ENCODE measurements at regions not wholly inside any gene's neighbourhood (a gene's known extent, or its start where the extent isn't known, plus 50 kb on each side); places are given as distances from the start of the nearest gene placed in this dataset.

- DNase-seq = no peak
Measured at GRCh38 chr5:120738568-120738967, 274.5 kb downstream of the PRR16 start.

DNA sequence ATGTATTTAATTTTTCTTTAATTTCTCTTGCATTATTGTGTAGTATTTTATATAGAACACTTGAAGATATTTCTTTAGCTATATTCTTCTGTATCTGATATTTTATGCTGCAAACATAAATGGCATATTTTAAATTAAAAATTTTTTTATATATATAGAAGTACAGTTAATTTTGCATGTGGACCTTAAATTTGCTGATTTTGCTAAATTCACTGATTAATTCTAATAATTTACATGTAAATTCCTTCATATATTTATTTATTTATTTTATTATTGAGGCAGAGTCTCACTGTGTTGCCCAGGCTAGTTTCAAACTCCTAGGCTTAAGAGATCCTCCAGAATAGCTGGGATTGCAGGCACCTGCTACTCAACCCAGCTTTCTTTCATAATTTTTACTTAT is 276.9 kb downstream of the PRR16 start:
- no peak for DNase-seq

DNA sequence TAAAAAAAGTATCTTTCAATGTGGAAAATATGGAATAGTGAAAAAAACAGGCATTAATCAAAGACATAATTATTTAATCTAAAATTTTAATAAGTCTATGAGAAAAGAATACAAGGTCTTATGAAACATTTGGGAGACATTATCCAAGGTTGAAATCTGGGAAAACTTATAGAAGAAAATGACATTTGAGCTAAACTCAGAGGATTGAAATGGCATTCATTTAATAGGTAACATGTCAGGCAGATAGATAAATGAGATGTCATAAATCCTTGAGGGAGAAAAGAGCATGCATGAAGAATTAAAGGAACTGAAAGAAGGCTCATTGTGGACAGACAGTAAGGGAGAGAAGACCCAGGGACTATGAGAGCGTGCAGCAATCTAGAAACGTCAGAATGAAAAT is 284.4 kb downstream of the PRR16 start:
- DNase-seq = no peak

DNA sequence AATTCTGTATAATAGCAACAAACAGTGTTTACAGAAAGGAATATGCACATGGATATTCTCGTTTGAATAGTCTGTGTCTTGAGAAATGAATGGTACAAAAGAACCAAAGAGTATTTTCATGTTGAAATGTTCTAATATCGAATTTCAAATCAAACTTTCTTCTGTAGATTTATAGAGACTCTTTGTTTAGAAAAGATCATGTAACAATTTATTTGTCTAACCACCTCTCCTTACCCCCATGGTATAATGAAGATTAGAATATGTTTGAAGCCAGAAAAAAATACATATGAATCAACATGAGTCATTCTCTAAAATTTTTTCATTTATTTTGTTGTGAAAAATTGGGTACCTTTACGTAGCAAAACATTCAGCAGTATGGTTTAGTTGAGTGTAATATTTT is 285.6 kb downstream of the PRR16 start:
- DNase-seq = no peak

DNA sequence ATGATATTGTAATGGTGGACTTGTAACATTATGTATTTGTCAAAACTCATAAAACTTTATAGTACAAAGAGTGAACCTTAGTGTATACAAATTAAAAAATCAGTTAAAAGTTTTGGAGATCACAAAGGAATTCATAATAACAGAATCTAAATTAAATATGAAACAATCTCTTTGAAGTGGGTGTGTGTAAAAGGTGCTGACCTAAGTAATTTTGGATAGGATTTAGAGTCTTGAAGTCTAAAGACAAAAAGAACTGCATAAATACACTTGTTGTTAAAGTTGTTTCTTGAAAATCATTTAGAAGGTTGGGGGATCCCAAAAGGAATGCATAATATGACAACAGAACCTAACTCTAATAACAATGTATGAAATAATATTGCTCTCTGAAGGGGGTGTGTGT is 295.5 kb downstream of the PRR16 start:
- no peak for DNase-seq

GRCh38 chr5:120761986-120762385 is 297.9 kb downstream of the PRR16 start:
- DNase-seq = no peak

DNA sequence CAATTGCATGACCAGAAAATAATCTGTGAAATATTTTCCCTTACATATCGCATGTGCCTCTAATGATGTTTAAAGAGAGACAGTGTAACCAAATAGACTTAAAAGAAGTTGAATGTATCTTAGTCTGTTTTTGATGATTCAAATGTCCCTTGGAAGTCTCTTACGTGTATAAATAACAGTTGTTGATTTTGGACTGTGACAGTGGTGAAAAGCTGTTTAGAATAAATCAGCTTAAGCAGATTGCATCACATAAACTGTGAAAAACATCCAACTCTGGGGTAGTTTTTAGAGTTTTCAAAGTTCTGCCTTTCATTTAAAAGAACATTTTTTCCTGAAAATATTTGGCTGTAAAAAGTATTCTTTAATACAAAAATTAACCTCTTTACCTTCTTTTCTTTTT is 301.1 kb downstream of the PRR16 start:
- DNase-seq = no peak

DNA sequence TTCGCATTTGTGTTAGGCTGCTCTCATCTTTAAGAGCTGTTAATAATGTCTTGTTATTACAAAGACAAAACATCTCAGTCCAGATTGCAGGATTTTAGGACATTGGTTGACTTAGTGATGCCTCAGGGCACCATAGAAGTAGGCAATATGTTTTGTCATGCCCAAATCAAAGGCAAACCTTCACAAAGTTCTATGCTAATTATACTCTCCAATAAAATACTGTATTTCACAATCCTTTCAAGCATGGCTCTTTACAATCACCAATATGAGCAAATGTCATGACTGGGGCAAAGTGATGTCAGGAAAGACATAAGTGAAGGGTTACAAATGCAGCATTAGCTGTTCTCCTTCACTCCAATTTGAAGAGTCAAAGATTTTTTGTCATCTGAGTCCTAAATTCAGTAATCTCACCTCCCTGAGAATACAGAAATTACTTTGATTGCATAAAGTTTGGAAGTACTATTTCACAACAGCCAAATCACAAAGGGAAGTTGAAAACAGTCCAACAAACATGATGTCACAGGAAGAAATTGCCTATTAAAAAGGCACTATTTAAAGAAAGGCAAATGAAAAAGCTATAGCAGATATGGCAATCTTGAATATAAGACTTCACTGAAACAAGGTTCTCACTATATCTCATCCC is 303.2 kb downstream of the PRR16 start:
- no peak for DNase-seq

- no peak for DNase-seq
Measured at GRCh38 chr5:120769312-120769872, 305.3 kb downstream of the PRR16 start.

GRCh38 chr5:120771202-120771601 is 307.1 kb downstream of the PRR16 start:
- DNase-seq = no peak

DNA sequence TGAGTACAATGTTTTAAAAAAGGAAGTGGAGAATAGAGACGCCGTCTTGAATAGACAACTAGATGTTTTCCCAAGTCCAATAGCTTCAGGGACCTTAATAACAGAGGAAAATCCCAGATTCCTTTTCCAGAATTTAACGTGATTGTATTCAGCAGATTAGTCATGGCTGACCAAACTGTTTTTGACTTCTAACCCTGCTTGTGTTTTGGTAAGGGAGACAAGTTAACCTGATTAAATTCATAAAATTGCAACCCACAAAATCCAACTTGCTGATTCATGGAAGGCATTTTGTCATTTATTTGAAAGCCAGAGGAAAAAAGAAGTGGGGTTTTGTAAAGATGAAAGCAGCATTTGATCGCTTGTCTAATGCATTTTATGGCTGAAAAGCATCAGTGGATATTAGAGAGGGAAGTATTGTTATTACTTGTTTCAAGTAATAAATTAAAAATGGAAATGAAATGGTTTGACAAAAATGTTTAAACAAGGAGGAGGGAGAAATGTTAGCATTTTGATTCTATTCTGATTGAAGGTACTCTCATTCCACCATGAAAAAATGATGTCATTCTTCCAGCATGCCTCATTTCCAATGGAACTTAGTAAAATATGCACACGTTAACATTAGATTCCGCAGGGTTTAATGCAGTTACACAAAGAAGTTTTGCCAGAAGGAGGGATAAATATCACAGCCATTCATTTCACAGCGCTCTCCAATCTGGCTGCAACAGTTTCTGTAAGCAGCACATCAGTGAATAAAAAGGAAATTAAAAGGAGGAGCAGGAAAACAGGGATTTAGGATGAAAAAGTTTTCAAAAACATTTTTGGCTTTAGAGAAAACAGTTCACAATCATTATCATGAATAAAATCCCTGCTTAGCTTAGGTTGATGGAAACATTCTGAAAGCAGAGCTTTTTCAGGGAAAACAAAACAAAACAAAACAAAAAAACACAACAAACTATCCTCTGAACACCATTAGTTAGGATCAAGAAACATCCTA is 314.7 kb downstream of the PRR16 start:
- DNase-seq = no peak

DNA sequence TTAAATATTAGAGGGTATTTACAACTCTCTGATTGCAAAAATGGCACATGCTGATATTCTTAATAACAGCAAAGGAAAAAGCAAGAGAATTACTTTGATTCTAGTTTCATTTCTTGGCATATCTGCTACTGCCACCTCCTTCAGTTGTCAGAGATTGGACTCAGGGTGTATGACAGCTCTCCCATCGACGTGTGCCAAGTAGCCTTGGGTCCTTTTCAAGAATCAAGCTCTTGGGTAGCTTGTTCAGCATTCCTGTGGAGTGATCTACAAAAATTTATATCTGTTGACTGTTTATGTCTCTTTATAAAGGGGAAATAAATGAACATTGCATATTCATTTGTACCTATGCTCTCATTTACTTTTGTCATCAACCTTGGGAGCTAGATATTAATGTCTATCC is 315.6 kb downstream of the PRR16 start:
- no peak for DNase-seq

GRCh38 chr5:120788481-120788880 is 324.4 kb downstream of the PRR16 start:
- DNase-seq = no peak

DNA sequence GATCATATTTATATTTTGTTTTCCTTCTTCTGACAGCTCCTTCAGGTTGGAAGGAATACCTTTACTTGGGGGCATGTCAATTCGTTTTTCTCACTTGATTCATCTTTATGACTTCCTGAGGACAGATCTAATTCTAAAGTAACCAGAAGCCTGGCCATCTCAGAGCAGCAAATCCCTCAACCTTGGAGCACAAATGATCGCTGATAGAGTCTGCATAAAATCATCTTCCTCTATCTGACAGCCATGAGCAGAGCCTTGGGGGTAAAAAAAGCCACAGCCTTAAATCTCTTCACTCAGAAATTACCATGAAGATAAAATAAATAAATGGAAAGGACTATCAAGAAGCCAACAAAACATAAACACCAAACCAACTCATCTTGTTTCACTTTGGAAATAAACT is 325.8 kb downstream of the PRR16 start:
- DNase-seq = no peak

- no peak for DNase-seq
Measured at GRCh38 chr5:120790339-120790738, 326.2 kb downstream of the PRR16 start.

DNA sequence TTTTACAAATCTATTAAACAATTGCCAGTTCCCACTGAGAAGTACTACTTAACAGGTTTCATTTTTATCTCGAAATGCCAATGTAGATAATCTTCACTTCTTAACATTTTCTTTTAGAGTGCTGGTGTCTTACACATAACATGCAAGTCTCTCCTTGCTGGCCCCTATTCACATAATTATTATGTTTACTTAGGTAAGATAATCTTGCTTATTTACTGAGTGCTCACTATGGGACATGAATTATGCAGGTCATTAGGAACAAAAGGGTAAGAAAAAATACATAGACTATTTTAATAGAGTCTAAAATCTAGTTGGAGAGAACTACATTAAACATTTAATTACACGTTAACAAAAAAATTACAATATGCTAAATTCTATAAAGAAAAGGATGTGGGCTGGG is 328.4 kb downstream of the PRR16 start:
- no peak for DNase-seq

GRCh38 chr5:120794121-120794520 is 330.0 kb downstream of the PRR16 start:
- no peak for DNase-seq

GRCh38 chr5:120803282-120803681 is 339.2 kb downstream of the PRR16 start:
- peak; percentile 6 for DNase-seq

DNA sequence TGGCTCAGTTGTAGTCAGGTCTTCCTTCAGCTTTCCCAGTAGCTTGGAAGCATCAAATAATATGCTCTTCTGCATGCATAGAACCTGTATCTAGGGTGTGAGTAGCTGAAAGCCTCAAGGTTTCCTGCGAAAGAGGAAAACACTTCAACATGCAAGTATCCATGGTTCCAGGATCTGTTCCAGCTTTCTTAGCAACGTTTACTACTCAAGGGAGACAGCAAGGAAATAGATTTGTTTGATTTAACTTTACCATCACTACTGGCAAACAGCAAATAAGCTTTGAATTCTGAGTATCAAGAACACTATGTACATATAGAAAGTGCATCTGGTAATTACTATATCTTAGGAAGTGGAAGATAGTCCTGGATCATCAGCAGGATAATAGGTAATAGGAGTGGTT is 341.0 kb downstream of the PRR16 start:
- DNase-seq = no peak

DNA sequence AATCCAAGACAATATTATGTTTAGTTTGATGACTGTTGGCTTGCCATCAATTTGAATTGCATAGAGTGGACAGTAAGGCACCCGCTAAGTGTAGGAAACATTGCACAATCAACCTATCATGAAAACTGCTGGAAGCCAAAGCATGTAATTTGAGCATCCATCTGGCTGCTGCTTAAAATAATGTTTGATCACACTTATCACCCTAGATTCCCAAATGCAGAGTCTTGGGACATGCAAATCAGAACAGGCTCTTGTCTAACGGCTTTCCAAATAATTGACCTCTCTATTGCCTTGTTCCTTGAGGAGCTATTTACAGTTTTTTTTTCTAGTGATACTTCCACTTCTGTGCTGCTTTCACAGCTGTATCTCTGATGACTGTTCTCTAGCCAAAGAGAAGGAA is 342.1 kb downstream of the PRR16 start:
- no peak for DNase-seq

- no peak for DNase-seq
Measured at GRCh38 chr5:120808135-120808534, 344.0 kb downstream of the PRR16 start.

- DNase-seq = no peak
Measured at GRCh38 chr5:120808606-120809005, 344.5 kb downstream of the PRR16 start.

GRCh38 chr5:120813551-120813950 is 349.5 kb downstream of the PRR16 start:
- DNase-seq = no peak

Measured in COR-L47 (cell line).